LoVo (cell line): ENCODE measurements at regions not wholly inside any gene's neighbourhood (a gene's known extent, or its start where the extent isn't known, plus 50 kb on each side); places are given as distances from the start of the nearest gene placed in this dataset.

Experiments
- DNase-seq: peaks from one replicate; pipeline ENCODE4 v3.0.0-alpha.2; 2016; ENCODE audit warnings: low spot score

- DNase-seq = no peak
Measured at GRCh38 chr14:71636820-71637471, 295.3 kb upstream of the RGS6 start.

- DNase-seq = no peak
Measured at GRCh38 chr14:71638523-71639196, 293.6 kb upstream of the RGS6 start.

GRCh38 chr14:71642715-71643114, 289.5 kb upstream of the RGS6 start:
- DNase-seq = no peak

GRCh38 chr14:71645656-71646055, 286.6 kb upstream of the RGS6 start:
- DNase-seq = no peak

GRCh38 chr14:71646518-71646917, 285.7 kb upstream of the RGS6 start:
- DNase-seq = no peak

GRCh38 chr14:71647086-71647784, 285.0 kb upstream of the RGS6 start:
- peak; percentile 38 for DNase-seq

GRCh38 chr14:71648725-71649124, 283.5 kb upstream of the RGS6 start:
- DNase-seq = no peak

- DNase-seq = no peak
Measured at GRCh38 chr14:71650187-71650755, 282.0 kb upstream of the RGS6 start.

- DNase-seq = no peak
Measured at GRCh38 chr14:71651228-71651627, 281.0 kb upstream of the RGS6 start.

GRCh38 chr14:71652368-71652767, 279.9 kb upstream of the RGS6 start:
- no peak for DNase-seq

GRCh38 chr14:71654810-71655209, 277.4 kb upstream of the RGS6 start:
- DNase-seq = no peak

- no peak for DNase-seq
Measured at GRCh38 chr14:71658261-71658860, 273.9 kb upstream of the RGS6 start.

GRCh38 chr14:71659159-71659558, 273.1 kb upstream of the RGS6 start:
- DNase-seq = peak; percentile 12

GRCh38 chr14:71661441-71661840, 270.8 kb upstream of the RGS6 start:
- no peak for DNase-seq

GRCh38 chr14:71662291-71662790, 269.9 kb upstream of the RGS6 start:
- DNase-seq = no peak

- no peak for DNase-seq
Measured at GRCh38 chr14:71665157-71665556, 267.1 kb upstream of the RGS6 start.

GRCh38 chr14:71665781-71666180, 266.4 kb upstream of the RGS6 start:
- DNase-seq = no peak

- DNase-seq = no peak
Measured at GRCh38 chr14:71666571-71667145, 265.6 kb upstream of the RGS6 start.

GRCh38 chr14:71668186-71668912, 263.9 kb upstream of the RGS6 start:
- no peak for DNase-seq

GRCh38 chr14:71672596-71672995, 259.6 kb upstream of the RGS6 start:
- no peak for DNase-seq
